H7 (cell line): ENCODE measurements at regions not wholly inside any gene's neighbourhood (a gene's known extent, or its start where the extent isn't known, plus 50 kb on each side); places are given as distances from the start of the nearest gene placed in this dataset.
"Not testable (repeated sequence)": the region's sequence is repeated elsewhere in the genome, so short reads cannot be mapped to it uniquely, and the experiment has no call there.

Experiments used
- DNase-seq: peaks from one replicate; pipeline ENCODE4 v3.0.0; 2012
- H3K27me3 ChIP-seq: 2 replicates; pipeline ENCODE4 v1.6.0; 2011; ENCODE audit warnings: mild to moderate bottlenecking, low read length; ENCODE audit not compliant: control insufficient read depth, insufficient read depth
- H3K36me3 ChIP-seq: replicated peaks from 2 replicates; pipeline ENCODE4 v1.5.1; 2011; ENCODE audit warnings: low read length; ENCODE audit not compliant: control insufficient read depth, insufficient read depth
- H3K4me3 ChIP-seq: 2 replicates; pipeline ENCODE4 v1.5.1; 2011; ENCODE audit warnings: low read depth, mild to moderate bottlenecking, control low read depth, low read length, moderate library complexity; ENCODE audit not compliant: insufficient read depth

DNA sequence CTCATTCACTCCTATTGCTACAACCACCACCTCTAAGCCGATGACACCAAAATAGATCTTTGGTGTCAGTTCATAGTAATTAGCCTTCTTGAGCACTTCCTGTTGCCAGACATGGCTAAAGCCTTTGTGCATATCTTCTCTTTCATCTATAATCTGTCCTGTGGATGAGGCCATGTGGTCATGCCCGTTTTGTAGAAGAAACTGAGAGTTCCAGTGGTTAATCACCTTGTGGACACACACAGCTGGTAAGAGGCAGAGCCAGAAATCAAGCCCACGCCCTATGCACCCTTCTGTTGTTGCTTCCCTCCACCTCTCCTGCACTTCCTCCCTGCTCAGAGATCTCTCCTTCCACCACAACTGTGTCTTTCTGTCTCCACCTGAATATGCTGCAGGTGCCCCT is 285.1 kb upstream of the PFKP start:
- H3K27me3 ChIP-seq, result no peaks in the 10 kb centered on the region
- no peak overlapping the region for H3K4me3 ChIP-seq
- no peaks in the 10 kb centered on the region for H3K36me3 ChIP-seq
- DNase-seq, result no peak

- H3K27me3 ChIP-seq, result no peaks in the 10 kb centered on the region
- H3K36me3 ChIP-seq, result no peaks in the 10 kb centered on the region
- no peak overlapping the region for H3K4me3 ChIP-seq
- no peak for DNase-seq
Observed at GRCh38 chr10:2777666-2778355, 289.5 kb upstream of the PFKP start.

DNA sequence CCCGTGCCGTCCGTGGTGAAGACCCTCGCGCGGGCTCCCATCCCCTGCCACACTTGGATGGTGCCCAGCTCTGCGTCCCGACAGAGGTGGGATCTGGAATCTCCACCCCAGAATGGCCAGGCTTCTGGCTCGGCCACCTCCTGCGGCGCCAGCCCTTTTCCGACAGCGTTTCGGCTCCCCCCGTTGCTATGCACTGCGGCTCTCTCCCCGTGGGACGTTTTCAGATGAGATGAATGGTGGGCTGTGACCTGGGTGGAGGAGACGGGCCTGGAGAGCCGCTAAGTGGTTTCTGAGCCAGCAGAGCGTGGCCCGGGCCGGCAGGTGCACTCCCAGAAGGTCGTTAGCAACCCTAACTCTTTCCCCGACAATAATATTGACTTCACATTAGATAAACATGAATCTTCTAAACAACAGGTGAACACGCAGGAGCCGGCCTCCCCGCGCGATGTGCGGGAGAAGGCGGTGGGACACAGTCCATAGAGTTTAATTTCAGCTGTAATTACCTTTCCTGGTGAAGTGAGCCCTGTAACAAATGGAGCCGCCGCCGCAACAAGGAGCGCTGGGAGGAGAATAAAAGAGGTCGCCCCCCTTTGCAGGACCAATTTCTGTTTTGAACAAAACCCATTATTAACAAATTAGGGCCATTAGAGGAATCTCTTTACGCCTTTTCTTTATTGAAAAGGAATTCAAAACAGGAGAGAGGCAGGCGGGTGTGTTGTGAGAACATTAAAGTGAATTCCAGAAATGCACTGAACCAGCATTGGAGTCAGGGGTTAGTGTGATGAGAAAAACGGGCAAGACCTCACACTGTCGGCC is 294.3 kb upstream of the PFKP start:
- no peaks in the 10 kb centered on the region for H3K36me3 ChIP-seq
- 0 out of 2 replicates have a peak, but pooled peaks cover 1% of the 10 kb centered on the region for H3K27me3 ChIP-seq
- peak; percentile 13 for DNase-seq
- H3K4me3 ChIP-seq, result no peak overlapping the region

DNA sequence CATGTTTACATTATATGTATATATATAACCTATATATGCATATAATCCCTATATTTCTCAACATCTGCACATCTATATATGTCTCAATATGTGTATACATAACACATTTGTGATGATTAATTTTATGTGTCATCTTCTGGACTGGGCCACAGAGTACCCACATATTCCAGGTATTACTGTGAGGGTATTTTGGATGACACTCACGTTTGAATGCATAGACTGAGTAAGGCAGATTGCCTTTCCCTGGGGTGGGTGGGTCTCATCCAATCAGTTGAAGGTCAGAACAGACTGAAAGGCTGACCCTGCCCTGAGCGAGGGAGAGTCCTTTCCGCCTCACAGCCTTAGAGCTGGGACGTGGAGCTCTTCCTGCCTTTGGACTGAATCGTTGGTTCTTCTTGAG is 295.2 kb upstream of the PFKP start:
- no peak for DNase-seq
- H3K27me3 ChIP-seq, result 0 out of 2 replicates have a peak, but pooled peaks cover 1% of the 10 kb centered on the region
- H3K36me3 ChIP-seq, result no peaks in the 10 kb centered on the region
- no peak overlapping the region for H3K4me3 ChIP-seq

- not testable (repeated sequence) for DNase-seq, H3K36me3 ChIP-seq, H3K4me3 ChIP-seq, H3K27me3 ChIP-seq
Observed at GRCh38 chr10:2767293-2767692, 300.1 kb upstream of the PFKP start.

DNA sequence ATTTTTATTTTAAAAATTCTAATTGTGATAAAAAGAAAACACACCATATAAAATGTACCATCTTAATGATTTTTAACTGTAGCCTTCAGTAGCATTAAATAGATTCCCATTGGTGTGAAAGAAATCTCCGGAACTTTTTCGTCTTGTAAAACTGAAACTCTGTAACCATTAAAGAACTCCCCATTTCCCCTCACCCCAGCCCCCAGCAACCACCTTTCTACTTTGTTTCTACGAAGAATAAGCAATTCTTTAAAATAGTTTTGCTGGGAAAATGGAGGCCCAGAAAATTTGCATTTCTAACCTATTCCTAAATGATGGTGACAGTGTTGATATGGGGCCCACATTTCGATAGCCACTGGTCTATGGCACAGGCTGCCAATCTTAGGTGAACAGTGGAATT is 305.4 kb upstream of the PFKP start:
- Histone ChIP-seq H3K4me3 (no peak overlapping the region), H3K27me3 (no peaks in the 10 kb centered on the region), H3K36me3 (no peaks in the 10 kb centered on the region)
- DNase-seq, result no peak

- Histone ChIP-seq H3K4me3 (no peak overlapping the region), H3K27me3 (no peaks in the 10 kb centered on the region), H3K36me3 (no peaks in the 10 kb centered on the region)
- DNase-seq, result no peak
Observed at GRCh38 chr10:2761311-2761710, 306.0 kb upstream of the PFKP start.

DNA sequence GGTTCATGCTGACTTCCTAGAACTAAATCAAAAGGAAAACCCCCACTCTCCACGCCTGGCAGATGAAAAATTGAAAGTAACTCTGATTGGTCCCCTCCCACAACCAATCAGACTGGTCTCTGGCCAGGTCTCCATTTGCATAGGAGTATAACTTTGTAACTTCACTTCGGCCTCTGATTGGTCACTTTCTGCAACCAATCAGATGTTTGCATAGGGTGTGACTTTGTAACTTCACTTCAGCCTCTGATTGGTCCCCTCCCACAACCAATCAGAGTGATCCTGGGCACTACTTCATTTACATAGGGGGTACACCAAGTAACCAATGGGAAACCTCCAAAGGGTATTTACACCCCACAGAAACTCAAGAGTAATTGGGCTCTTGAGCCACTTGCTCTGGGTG is 306.6 kb upstream of the PFKP start:
- Histone ChIP-seq H3K27me3 (no peaks in the 10 kb centered on the region), H3K4me3 (no peak overlapping the region), H3K36me3 (no peaks in the 10 kb centered on the region)
- DNase-seq, result no peak

- no peaks in the 10 kb centered on the region for H3K27me3 ChIP-seq
- DNase-seq, result no peak
- H3K36me3 ChIP-seq, result no peaks in the 10 kb centered on the region
- H3K4me3 ChIP-seq, result no peak overlapping the region
Observed at GRCh38 chr10:2759233-2759632, 308.1 kb upstream of the PFKP start.

DNA sequence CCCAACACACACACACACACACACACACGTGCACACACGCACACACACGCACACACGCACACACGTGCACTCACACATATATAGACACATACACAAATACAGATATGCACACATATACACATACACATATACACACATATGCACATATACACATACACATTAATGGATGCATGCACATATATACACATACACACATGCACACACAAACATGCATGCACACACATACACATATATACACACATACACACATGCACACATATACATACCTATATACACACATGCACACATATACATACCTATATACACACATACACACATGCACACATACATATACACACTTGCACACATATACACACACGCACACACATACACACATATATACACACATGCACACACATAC is 312.4 kb upstream of the PFKP start:
- Histone ChIP-seq H3K27me3 (no peaks in the 10 kb centered on the region), H3K36me3 (no peaks in the 10 kb centered on the region), H3K4me3 (no peak overlapping the region)
- DNase-seq, result no peak

- no peaks in the 10 kb centered on the region for H3K36me3 ChIP-seq
- no peak for DNase-seq
- no peaks in the 10 kb centered on the region for H3K27me3 ChIP-seq
- no peak overlapping the region for H3K4me3 ChIP-seq
Observed at GRCh38 chr10:2748287-2748686, 319.1 kb upstream of the PFKP start.

DNA sequence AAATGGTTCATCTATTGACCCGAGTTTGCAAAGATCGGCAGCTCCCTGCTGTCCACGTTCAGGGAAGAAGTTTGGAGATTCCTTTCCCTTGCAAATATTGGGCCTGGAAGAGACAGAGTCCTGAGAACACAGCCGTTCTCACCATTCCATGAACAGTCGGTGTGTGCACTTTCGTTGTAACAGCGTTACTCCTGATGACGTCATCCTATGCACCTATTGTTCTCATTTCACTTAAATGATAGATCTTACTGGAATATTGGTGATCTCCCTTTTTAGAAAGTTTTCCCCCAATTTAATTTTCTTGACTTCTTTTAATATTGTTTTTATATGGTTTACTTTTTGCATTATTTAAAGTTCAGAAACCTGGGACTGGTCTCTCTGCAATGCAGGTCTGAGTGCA is 320.7 kb upstream of the PFKP start:
- H3K27me3 ChIP-seq, result no peaks in the 10 kb centered on the region
- DNase-seq, result no peak
- no peak overlapping the region for H3K4me3 ChIP-seq
- H3K36me3 ChIP-seq, result no peaks in the 10 kb centered on the region

DNA sequence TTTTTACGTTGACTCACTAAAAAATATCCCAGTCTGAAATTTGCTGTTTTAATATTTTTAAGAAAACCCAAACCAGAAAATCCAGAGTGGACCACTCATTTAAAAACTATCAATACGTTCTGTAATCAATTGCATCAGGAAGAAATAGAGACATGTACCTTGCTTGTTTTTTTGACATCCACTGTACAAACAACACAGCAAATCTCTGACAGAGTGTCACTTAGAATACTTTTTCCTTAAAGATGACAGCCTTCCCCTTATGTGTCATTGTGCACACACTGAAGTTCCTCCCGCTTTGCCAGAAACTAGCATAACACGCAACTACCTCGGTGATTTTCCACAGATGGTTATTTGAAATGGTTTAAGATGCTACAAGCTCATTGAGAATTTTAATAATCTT is 321.7 kb upstream of the PFKP start:
- DNase-seq, result no peak
- no peak overlapping the region for H3K4me3 ChIP-seq
- no peaks in the 10 kb centered on the region for H3K27me3 ChIP-seq
- no peaks in the 10 kb centered on the region for H3K36me3 ChIP-seq

DNA sequence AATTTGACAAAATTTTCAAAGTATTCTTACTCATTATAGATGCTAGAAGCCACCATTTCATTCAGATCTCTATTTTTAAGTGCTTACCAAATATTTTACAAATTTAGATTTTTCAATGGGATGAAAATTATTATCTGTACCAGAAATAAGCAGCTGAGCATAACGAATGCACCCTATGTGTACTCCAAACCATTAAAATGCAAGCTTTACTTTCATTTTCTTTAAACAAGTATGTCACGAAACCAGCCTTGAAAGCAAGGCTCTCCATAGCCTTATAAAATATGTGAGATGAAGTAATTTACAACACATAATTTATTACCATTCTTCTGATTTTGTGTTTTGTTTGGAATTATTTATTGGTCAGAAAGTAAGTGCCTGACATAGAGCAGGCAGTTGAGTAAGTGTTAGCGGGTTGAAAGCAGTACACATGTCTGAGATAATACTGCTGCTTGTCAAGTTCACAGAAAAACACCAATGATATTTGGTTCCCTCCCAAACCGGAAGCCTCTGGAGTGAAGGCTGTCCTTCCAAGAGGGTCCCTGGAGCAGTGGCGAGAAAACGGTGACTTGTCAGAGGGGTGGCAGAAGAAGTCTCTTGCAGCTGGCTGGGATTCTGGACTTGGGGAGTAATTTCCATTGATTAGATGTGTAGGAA is 322.7 kb upstream of the PFKP start:
- Histone ChIP-seq H3K4me3 (no peak overlapping the region), H3K36me3 (no peaks in the 10 kb centered on the region), H3K27me3 (no peaks in the 10 kb centered on the region)
- no peak for DNase-seq

DNA sequence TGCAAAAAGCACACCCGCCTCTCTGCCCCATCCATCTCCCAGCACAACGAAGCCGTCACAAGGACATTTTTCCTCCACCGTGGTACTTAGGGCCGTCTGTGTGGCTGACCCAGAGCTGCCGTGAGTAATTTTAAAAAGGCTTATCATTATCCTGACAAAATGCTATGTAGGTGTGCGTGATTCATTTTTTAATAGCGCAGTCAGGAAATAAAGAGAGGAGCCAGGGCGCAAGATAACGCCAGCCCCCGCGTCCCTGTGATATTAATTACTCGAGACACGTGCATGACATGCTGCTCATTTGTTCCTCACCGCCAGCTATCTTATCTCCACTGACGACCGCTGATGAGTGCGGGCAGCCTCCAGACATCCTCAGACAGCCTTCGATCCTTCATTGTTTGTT is 332.7 kb upstream of the PFKP start:
- no peak overlapping the region for H3K4me3 ChIP-seq
- no peak for DNase-seq
- no peaks in the 10 kb centered on the region for H3K36me3 ChIP-seq
- no peaks in the 10 kb centered on the region for H3K27me3 ChIP-seq
